ENCODE measurements at regions not wholly inside any gene's neighbourhood (a gene's known extent, or its start where the extent isn't known, plus 50 kb on each side); places are given as distances from the start of the nearest gene placed in this dataset.
"Not testable (repeated sequence)": the region's sequence is repeated elsewhere in the genome, so short reads cannot be mapped to it uniquely, and the experiment has no call there.

- in situ Hi-C loops (cut with HindIII; ENCODE audit: low sequenced_read_pairs) = no loop called here
These were observed 458.2 kb upstream of the NPVF start for GRCh38 chr7:25686493-25686892.

GRCh38 chr7:25694211-25694610, 457.8 kb upstream of the NFE2L3 start:
- in situ Hi-C loops (cut with HindIII; ENCODE audit: low sequenced_read_pairs) = no loop called here

DNA sequence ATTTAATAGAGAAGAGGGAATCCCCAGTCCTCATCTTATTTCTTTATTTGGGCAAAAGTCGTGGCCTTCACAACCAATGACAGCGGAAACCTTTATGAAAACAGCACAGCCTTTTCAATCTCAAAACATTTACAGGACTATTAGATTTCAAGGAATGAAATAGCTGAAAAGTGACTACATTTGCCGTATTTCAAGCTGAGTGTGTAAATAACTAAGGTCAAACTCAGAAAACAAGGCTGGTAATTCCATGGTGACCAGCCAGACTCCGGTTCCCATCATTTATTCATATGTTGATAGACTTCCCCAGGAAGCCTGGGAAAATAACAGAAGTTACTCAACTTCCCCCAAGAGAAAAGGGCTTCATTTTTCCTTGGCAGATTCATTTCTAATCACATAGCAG, 457.3 kb upstream of the NFE2L3 start:
- in situ Hi-C loops (cut with HindIII; ENCODE audit: low sequenced_read_pairs) = no loop called here

- in situ Hi-C loops (cut with HindIII; ENCODE audit: low sequenced_read_pairs) = no loop called here
These were observed 455.4 kb upstream of the NFE2L3 start for GRCh38 chr7:25696571-25696970.

- in situ Hi-C loops (cut with HindIII; ENCODE audit: low sequenced_read_pairs) = no loop called here
These were observed 453.4 kb upstream of the NFE2L3 start for GRCh38 chr7:25698451-25699113.

GRCh38 chr7:25700141-25700540, 451.9 kb upstream of the NFE2L3 start:
- in situ Hi-C loops (cut with HindIII; ENCODE audit: low sequenced_read_pairs) = not testable (repeated sequence)

GRCh38 chr7:25704413-25704812, 447.6 kb upstream of the NFE2L3 start:
- in situ Hi-C loops (cut with HindIII; ENCODE audit: low sequenced_read_pairs) = no loop called here

- in situ Hi-C loops (cut with HindIII; ENCODE audit: low sequenced_read_pairs) = no loop called here
These were observed 445.2 kb upstream of the NFE2L3 start for GRCh38 chr7:25706764-25707163.

- in situ Hi-C loops (cut with HindIII; ENCODE audit: low sequenced_read_pairs) = no loop called here
These were observed 444.0 kb upstream of the NFE2L3 start for GRCh38 chr7:25707768-25708620.

DNA sequence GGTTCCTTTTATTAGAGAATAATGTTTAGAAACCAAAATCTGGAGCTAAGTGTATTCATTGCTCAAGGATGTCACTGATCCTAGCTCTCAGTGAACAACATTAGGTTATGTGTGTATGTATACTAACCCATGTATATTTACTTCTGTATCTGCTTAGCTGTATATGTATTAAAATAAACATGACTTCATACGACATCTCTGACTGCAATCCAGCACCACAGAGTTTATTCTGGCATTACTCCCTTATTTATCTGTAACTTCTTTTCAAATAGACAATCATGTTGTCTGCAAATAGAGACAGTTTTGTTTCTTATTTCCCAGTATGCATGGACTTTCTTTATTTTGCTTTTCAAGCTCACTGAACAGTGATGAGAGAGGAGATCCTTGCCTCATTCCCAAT, 441.0 kb upstream of the NFE2L3 start:
- in situ Hi-C loops (cut with HindIII; ENCODE audit: low sequenced_read_pairs) = no loop called here

GRCh38 chr7:25711940-25712339, 440.1 kb upstream of the NFE2L3 start:
- in situ Hi-C loops (cut with HindIII; ENCODE audit: low sequenced_read_pairs) = no loop called here

DNA sequence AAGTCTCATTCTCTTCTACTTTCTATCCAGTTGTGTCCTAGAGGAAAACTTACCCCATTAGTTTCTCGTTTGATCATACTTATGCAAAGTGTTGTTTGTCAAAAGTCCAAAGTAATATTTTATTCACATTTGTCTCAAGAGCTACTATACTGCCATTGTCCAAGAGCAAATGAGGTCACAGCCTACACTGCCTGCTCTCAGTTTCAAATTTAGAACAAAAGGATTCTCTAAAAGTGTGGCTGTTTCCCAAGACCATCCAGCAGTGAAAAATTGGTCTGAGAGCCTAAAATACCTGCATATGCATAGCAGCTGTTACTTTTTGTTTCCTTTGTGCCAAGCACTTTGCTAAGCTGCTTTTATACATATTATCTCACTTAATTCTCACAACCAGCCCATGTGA, 439.5 kb upstream of the NFE2L3 start:
- in situ Hi-C loops (cut with HindIII; ENCODE audit: low sequenced_read_pairs) = no loop called here

DNA sequence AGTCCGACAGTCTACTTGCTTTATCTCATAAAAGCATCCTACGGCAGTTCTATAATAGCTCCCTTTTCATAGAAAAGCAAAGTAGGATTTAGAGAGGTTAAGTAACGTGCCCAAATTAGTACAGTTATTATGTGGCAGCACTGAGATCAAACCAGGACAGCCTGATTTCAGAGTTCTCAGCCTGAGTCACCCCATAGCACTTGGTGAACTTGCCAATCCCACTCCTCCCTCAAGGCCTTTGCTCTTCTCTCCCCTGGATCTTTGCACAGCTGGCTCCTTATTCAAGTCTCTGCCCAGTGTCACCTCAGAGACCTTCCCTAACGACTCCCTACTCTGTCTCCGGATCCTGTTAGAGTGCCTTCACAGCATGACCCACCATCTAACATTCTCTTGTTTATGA, 438.0 kb upstream of the NFE2L3 start:
- in situ Hi-C loops (cut with HindIII; ENCODE audit: low sequenced_read_pairs) = no loop called here

GRCh38 chr7:25716421-25716820, 435.6 kb upstream of the NFE2L3 start:
- in situ Hi-C loops (cut with HindIII; ENCODE audit: low sequenced_read_pairs) = no loop called here

- in situ Hi-C loops (cut with HindIII; ENCODE audit: low sequenced_read_pairs) = no loop called here
These were observed 433.4 kb upstream of the NFE2L3 start for GRCh38 chr7:25718596-25718995.

GRCh38 chr7:25719190-25719896, 432.7 kb upstream of the NFE2L3 start:
- in situ Hi-C loops (cut with HindIII; ENCODE audit: low sequenced_read_pairs) = no loop called here

DNA sequence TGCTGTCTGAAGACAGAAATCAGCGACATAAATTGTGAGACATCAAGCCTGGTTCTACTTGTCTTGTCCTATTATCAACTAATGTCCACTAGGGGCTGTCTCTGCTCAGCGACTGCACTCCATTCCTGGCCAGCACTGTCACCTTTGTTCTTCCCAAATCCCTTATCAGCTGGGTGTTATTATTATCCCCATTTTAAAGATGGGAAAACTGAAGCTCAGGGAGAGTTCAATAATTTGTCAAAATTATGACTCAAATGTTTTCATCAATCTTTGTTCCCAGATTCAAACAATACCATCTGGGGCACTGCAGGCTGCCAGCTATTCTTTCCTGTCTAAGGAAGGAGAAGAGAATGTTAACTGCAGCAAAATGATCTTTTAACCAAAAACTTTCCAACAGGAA, 431.6 kb upstream of the NFE2L3 start:
- in situ Hi-C loops (cut with HindIII; ENCODE audit: low sequenced_read_pairs) = no loop called here

DNA sequence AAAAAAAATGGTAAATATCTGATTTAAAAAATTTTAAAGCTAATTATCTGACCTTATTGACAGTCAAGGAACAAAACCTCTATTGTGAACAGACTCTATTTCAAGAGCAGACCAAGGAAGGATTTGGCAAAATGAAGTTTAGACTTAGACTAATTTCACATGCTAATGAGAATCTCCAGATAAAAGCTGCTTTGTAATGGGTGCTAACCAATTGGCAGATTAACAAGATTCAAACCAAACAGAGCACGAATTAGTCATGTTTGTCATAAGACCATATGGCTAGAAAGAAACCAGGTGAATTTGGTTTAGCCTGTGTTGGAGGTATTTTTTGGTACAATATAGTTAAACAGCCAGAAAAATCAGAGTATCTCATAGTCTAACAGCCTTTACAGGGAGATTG, 429.1 kb upstream of the NFE2L3 start:
- in situ Hi-C loops (cut with HindIII; ENCODE audit: low sequenced_read_pairs) = no loop called here

GRCh38 chr7:25725451-25725850, 426.5 kb upstream of the NFE2L3 start:
- in situ Hi-C loops (cut with HindIII; ENCODE audit: low sequenced_read_pairs) = no loop called here

DNA sequence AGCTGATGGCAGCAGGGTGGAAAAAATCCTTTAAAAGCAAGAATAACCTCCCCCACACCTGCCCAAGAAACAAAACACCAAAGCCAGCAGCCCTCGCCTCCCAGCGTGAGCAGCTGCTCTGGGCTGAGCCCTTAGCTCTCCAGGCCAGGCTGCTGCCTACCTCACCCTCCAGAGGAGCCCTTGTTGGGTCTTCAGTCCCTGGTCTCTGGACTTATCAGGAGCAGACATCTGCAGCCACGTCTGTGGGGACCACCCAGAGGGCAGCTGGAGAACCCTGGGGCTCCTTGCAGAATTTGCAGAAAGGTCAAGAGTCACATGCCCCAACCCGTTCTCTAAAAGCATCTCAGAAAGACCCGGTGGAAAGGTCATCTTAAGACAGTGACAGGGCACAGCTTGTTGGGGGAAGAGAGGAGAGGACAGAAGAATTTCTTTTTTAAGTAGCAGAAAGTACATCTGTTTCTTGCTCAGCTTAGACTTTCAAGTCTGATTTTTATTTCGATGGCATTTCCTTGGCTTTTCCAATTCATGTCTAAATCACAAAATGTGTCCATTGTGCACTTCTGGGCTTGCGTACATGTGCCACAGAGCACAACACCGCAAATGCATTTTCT, 425.7 kb upstream of the NFE2L3 start:
- in situ Hi-C loops (cut with HindIII; ENCODE audit: low sequenced_read_pairs) = no loop called here

- in situ Hi-C loops (cut with HindIII; ENCODE audit: low sequenced_read_pairs) = no loop called here
These were observed 425.2 kb upstream of the NFE2L3 start for GRCh38 chr7:25726781-25727311.
